Adrenal gland (tissue), 5 donors: ENCODE measurements at regions not wholly inside any gene's neighbourhood (a gene's known extent, or its start where the extent isn't known, plus 50 kb on each side); places are given as distances from the start of the nearest gene placed in this dataset.

Experiments
- CTCF ChIP-seq, 6 experiments: fragments of 450-650 bp in 4 of 6; fragments of 200-600 bp in 2 of 6; sonication (generic) in 1 of 6; IDR thresholded peaks; 1 replicate in 5 of 6; 2 replicates in 1 of 6; pipeline versions ENCODE4 v1.5.1 to v1.8.0; 2016 to 2021; ENCODE audit warnings: antibody characterized with exemption in 6 of 6, mild to moderate bottlenecking in 2 of 6, moderate library complexity in 1 of 6
- POLR2A ChIP-seq, 2 donors: fragments of 450-650 bp; IDR thresholded peaks; one replicate each; pipeline ENCODE4 v1.6.1; 2017; ENCODE audit warnings: antibody characterized with exemption in 2 of 2, mild to moderate bottlenecking in 2 of 2, moderate library complexity in 1 of 2
- donor health status: DM: no; HTN: no; CAD: no.

GRCh38 chr16:73617738-73618137, 569.8 kb upstream of the ZFHX3 start:
- no peak for TF ChIP-seq CTCF (IDR thresholded peaks at IDR 0.05)
- TF ChIP-seq POLR2A (IDR thresholded peaks at IDR 0.05): no peak
